IMR-90 (cell line): ENCODE measurements at regions not wholly inside any gene's neighbourhood (a gene's known extent, or its start where the extent isn't known, plus 50 kb on each side); places are given as distances from the start of the nearest gene placed in this dataset.

Experiments
- ATAC-seq: fragments of 200-7000 bp; cut with Tn5 transposase; 2 replicates; pipeline ENCODE4 v1.9.1; 2020; ENCODE audit warnings: low read depth, mild to moderate bottlenecking, moderate library complexity
- BruUV-seq: library from RNA; stranded (reverse); fragments of 400-500 nt; replicated peaks from 2 replicates; lab custom pipeline; 2021; lab: Mats Ljungman, UMichigan
- CTCF ChIA-PET: fragments of 300-600 bp; formaldehyde crosslinking; extraction: SDS; loops from one replicate; lab custom pipeline; 2021; ENCODE audit warnings: antibody characterized with exemption; lab: Yijun Ruan, JAX
- POLR2A ChIA-PET: fragments of 300-600 bp; sonication (Branson Sonifier 250); formaldehyde crosslinking; loops from one replicate; lab custom pipeline; 2022; ENCODE audit warnings: antibody characterized with exemption; ENCODE audit not compliant: unreplicated experiment; lab: Charles Lee
- DNase-seq: peaks from one replicate; pipeline ENCODE4 v3.0.0; 2013
- H2AFZ ChIP-seq: replicated peaks from 2 replicates; pipeline ENCODE3; 2013; ENCODE audit warnings: low read length, mild to moderate bottlenecking; ENCODE audit not compliant: poor library complexity
- H2AK5ac ChIP-seq: 2 replicates; pipeline ENCODE4 v1.6.1; 2013; ENCODE audit warnings: low read depth, low read length, inconsistent platforms
- H2AK9ac ChIP-seq: replicated peaks from 2 replicates; pipeline ENCODE3; 2013; ENCODE audit warnings: mild to moderate bottlenecking, low read depth, low read length, moderate library complexity; ENCODE audit not compliant: poor library complexity
- H2BK120ac ChIP-seq: 2 replicates; pipeline ENCODE4 v1.6.1; 2013; ENCODE audit warnings: low read depth, low read length, inconsistent platforms
- H2BK15ac ChIP-seq: 3 replicates; pipeline ENCODE4 v1.6.1; 2013; ENCODE audit warnings: low read depth, low read length, inconsistent platforms
- H2BK20ac ChIP-seq: 2 replicates; pipeline ENCODE4 v1.6.1; 2013; ENCODE audit warnings: low read depth, mild to moderate bottlenecking, inconsistent platforms, low read length, moderate library complexity
- H2BK5ac ChIP-seq: 2 replicates; pipeline ENCODE4 v1.6.1; 2013; ENCODE audit warnings: mild to moderate bottlenecking, low read depth, low read length, inconsistent platforms; ENCODE audit not compliant: poor library complexity, severe bottlenecking
- H3K14ac ChIP-seq: replicated peaks from 2 replicates; pipeline ENCODE4 v1.6.1; 2013; ENCODE audit warnings: low read depth, low read length, inconsistent platforms
- H3K18ac ChIP-seq: 2 replicates; pipeline ENCODE4 v1.6.1; 2013; ENCODE audit warnings: low read depth, low read length, control low read depth
- H3K23ac ChIP-seq: 2 replicates; pipeline ENCODE4 v1.6.1; 2013; ENCODE audit warnings: low read depth, low read length, inconsistent platforms
- H3K27ac ChIP-seq: 2 replicates; pipeline ENCODE4 v1.5.1; 2013; ENCODE audit warnings: mild to moderate bottlenecking, control low read depth, low read length; ENCODE audit not compliant: insufficient read depth
- H3K27me3 ChIP-seq: 2 replicates; pipeline ENCODE4 v1.6.1; 2013; ENCODE audit warnings: low read length; ENCODE audit not compliant: control insufficient read depth, insufficient read depth
- H3K36me3 ChIP-seq: 2 replicates; pipeline ENCODE4 v1.6.1; 2013; ENCODE audit warnings: low read length, mixed read lengths; ENCODE audit not compliant: control insufficient read depth, insufficient read depth
- H3K4ac ChIP-seq: 2 replicates; pipeline ENCODE4 v1.6.1; 2013; ENCODE audit warnings: low read depth, low read length, inconsistent platforms
- H3K4me1 ChIP-seq: 2 replicates; pipeline ENCODE4 v1.6.1; 2013; ENCODE audit warnings: low read length, mixed read lengths; ENCODE audit not compliant: control insufficient read depth, insufficient read depth
- H3K4me2 ChIP-seq: 2 replicates; pipeline ENCODE4 v1.6.1; 2013; ENCODE audit warnings: low read depth, mild to moderate bottlenecking, control low read depth, low read length, moderate library complexity
- H3K4me3 ChIP-seq: 2 replicates; pipeline ENCODE4 v1.5.1; 2013; ENCODE audit warnings: low read depth, mild to moderate bottlenecking, control low read depth, low read length, moderate library complexity; ENCODE audit not compliant: insufficient read depth
- H3K56ac ChIP-seq: 2 replicates; pipeline ENCODE4 v1.6.1; 2013; ENCODE audit warnings: low read length, inconsistent platforms; ENCODE audit not compliant: insufficient read depth; ENCODE audit errors: extremely low read depth
- H3K79me1 ChIP-seq, 2 experiments: 2 replicates each; pipeline ENCODE4 v1.6.1; 2013; ENCODE audit warnings: low read length in 2 of 2, inconsistent platforms in 1 of 2, low read depth in 1 of 2
- H3K9ac ChIP-seq: 2 replicates; pipeline ENCODE4 v1.6.1; 2013; ENCODE audit warnings: low read depth, low read length, control low read depth
- H3K9me1 ChIP-seq: 2 replicates; pipeline ENCODE4 v1.6.1; 2013; ENCODE audit warnings: low read length, inconsistent platforms; ENCODE audit not compliant: insufficient read depth
- H3K9me3 ChIP-seq: 2 replicates; pipeline ENCODE4 v1.6.1; 2013; ENCODE audit warnings: low read length; ENCODE audit not compliant: control insufficient read depth, insufficient read depth
- H4K20me1 ChIP-seq: 2 replicates; pipeline ENCODE4 v1.6.1; 2013; ENCODE audit warnings: low read length, inconsistent platforms; ENCODE audit not compliant: insufficient read depth
- H4K5ac ChIP-seq: 2 replicates; pipeline ENCODE4 v1.6.1; 2013; ENCODE audit warnings: mild to moderate bottlenecking, low read depth, low read length, control low read depth
- H4K8ac ChIP-seq, 2 experiments: 2 replicates each; pipeline ENCODE4 v1.6.1; 2013; ENCODE audit warnings: low read depth in 2 of 2, low read length in 2 of 2, control low read depth in 1 of 2, inconsistent platforms in 1 of 2
- H4K91ac ChIP-seq: 2 replicates; pipeline ENCODE4 v1.6.1; 2013; ENCODE audit warnings: low read depth, low read length, inconsistent platforms; ENCODE audit not compliant: insufficient read depth
- BHLHE40 ChIP-seq: fragments of 150-350 bp; IDR thresholded peaks from 2 replicates; pipeline ENCODE4 v1.6.1; 2016; ENCODE audit warnings: mild to moderate bottlenecking, low read depth, low read length
- CEBPB ChIP-seq: IDR thresholded peaks from 2 replicates; pipeline ENCODE4 v1.6.1; 2012; ENCODE audit warnings: low read depth, low read length, improper control_type of control experiment
- CHD1 ChIP-seq: IDR thresholded peaks from 2 replicates; pipeline ENCODE4 v1.6.1; 2012; ENCODE audit warnings: low read depth, low read length, improper control_type of control experiment
- FOS ChIP-seq: fragments of 150-350 bp; IDR thresholded peaks from 2 replicates; pipeline ENCODE4 v1.6.1; 2016; ENCODE audit warnings: low read depth, low read length
- MAFK ChIP-seq: IDR thresholded peaks from 2 replicates; pipeline ENCODE4 v1.6.1; 2012; ENCODE audit warnings: low read depth, low read length, improper control_type of control experiment
- MAZ ChIP-seq: IDR thresholded peaks from 2 replicates; pipeline ENCODE4 v1.6.1; 2012; ENCODE audit warnings: low read depth, mild to moderate bottlenecking, low read length, improper control_type of control experiment, moderate library complexity, borderline replicate concordance
- MXI1 ChIP-seq: IDR thresholded peaks from 2 replicates; pipeline ENCODE4 v1.6.1; 2012; ENCODE audit warnings: low read depth, mild to moderate bottlenecking, low read length, moderate library complexity, borderline replicate concordance
- NFE2L2 ChIP-seq: fragments of 150-350 bp; IDR thresholded peaks from 2 replicates; pipeline ENCODE4 v1.6.1; 2016; ENCODE audit warnings: low read depth, mild to moderate bottlenecking, low read length
- RAD21 ChIP-seq: IDR thresholded peaks from 2 replicates; pipeline ENCODE4 v1.6.1; 2012; ENCODE audit warnings: low read length, improper control_type of control experiment
- RFX5 ChIP-seq: IDR thresholded peaks from 2 replicates; pipeline ENCODE4 v1.8.0; 2012; ENCODE audit warnings: low read depth, mild to moderate bottlenecking, low read length, moderate library complexity
- SMC3 ChIP-seq: fragments of 150-350 bp; IDR thresholded peaks from 2 replicates; pipeline ENCODE4 v1.6.1; 2016; ENCODE audit warnings: low read depth, mild to moderate bottlenecking, antibody characterized with exemption, low read length, moderate library complexity
- WGBS, 2 experiments: methylation state at CpG; one replicate each; pipeline versions ENCODE4 v1.1.5 to v1.1.7; 2013; ENCODE audit warnings: missing lambda C conversion rate in 2 of 2; ENCODE audit not compliant: insufficient read length in 1 of 2; ENCODE audit errors: extremely low coverage in 2 of 2; 5-methylcytosine and 5-hydroxymethylcytosine counted together
- dilution Hi-C: fragments of 300-500 bp; cut with HindIII; formaldehyde crosslinking; loops from one replicate; pipeline ENCODE4 v1.14.3; 2018; ENCODE audit warnings: low sequenced_read_pairs; ENCODE audit not compliant: unreplicated experiment
- in situ Hi-C: fragments of 300-500 bp; cut with MboI; formaldehyde crosslinking; loops from 3 replicates; pipeline ENCODE4 v1.14.3; 2019; ENCODE audit warnings: low sequenced_read_pairs, inconsistent platforms, mixed read lengths
- intact Hi-C: fragments of 100-400 bp; cut with micrococcal nuclease; formaldehyde crosslinking; loops from 2 replicates; pipeline ENCODE4 v1.10.0; 2022
- TF ChIP-seq, protein P1 (sequence below): fragments of 150-350 bp; IDR thresholded peaks from 2 replicates; pipeline ENCODE4 v1.6.1; 2016; ENCODE audit warnings: low read depth, mild to moderate bottlenecking, low read length, moderate library complexity, borderline replicate concordance
- TF ChIP-seq, protein P2 (sequence below): conservative IDR thresholded peaks from 2 replicates; pipeline ENCODE4 v1.5.1; 2012; ENCODE audit warnings: mild to moderate bottlenecking, low read depth, low read length, improper control_type of control experiment
- TF ChIP-seq, protein P3 (sequence below): fragments of 150-350 bp; IDR thresholded peaks from 2 replicates; pipeline ENCODE4 v1.6.1; 2017; ENCODE audit warnings: mild to moderate bottlenecking, antibody characterized with exemption, low read length, low read depth

DNA sequence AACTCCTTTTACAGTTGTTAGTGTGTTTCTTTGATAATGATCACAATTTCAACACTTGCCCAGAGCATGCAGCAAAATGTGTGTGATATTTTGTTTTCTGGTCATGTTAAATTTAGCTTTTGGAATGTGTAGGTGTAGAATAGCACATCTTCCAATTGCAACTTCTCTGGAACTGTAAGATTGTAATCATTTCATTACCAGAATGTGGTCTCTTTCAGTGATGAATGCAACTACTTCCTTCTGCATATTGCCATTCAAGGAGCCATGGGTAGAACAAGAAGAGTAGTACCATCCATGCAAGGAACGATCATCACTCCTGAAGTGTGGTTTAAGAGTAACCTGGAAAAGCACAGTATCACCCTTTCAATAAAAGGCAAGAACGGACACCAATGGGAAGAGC is 548.8 kb upstream of the ZNF804A start:
- Histone ChIP-seq H3K9me1 (no peaks in the 10 kb centered on the region), H3K27ac (no peak overlapping the region), H3K27me3 (no peaks in the 10 kb centered on the region), H4K8ac (no peak overlapping the region), H3K4me2 (no peak overlapping the region), H4K20me1 (no peaks in the 10 kb centered on the region), H2AFZ (no peak overlapping the region), H3K56ac (no peak overlapping the region), H3K4me3 (no peak overlapping the region), H2AK9ac (no peak overlapping the region), H3K14ac (no peak overlapping the region), H3K36me3 (no peaks in the 10 kb centered on the region), H3K4me1 (no peaks in the 10 kb centered on the region), H3K4ac (no peak overlapping the region), H3K79me1 (no peaks in the 10 kb centered on the region), H3K18ac (no peak overlapping the region), H3K9ac (no peak overlapping the region), H4K5ac (no peak overlapping the region), H2BK5ac (no peak overlapping the region), H2AK5ac (no peak overlapping the region), H4K91ac (no peak overlapping the region), H3K23ac (no peak overlapping the region), H2BK120ac (no peak overlapping the region), H2BK15ac (no peak overlapping the region), H3K9me3 (peaks cover 5% of the 10 kb centered on the region; the same call in 1 of the 2 replicates), H2BK20ac (no peak overlapping the region)
- POLR2A ChIA-PET, result no interaction called here
- WGBS, 2 experiments, result no CpG with 5 or more reads among the region's 2 CpGs
- CTCF ChIA-PET, result no interaction called here
- intact Hi-C loops, result no loop called here
- TF ChIP-seq RAD21 (no peak), CHD1 (no peak), FOS (no peak), MAZ (no peak), NFE2L2 (no peak), CEBPB (no peak), MAFK (no peak), MXI1 (no peak), BHLHE40 (no peak), RFX5 (no peak), SMC3 (no peak)
- TF ChIP-seq, protein P1, sequence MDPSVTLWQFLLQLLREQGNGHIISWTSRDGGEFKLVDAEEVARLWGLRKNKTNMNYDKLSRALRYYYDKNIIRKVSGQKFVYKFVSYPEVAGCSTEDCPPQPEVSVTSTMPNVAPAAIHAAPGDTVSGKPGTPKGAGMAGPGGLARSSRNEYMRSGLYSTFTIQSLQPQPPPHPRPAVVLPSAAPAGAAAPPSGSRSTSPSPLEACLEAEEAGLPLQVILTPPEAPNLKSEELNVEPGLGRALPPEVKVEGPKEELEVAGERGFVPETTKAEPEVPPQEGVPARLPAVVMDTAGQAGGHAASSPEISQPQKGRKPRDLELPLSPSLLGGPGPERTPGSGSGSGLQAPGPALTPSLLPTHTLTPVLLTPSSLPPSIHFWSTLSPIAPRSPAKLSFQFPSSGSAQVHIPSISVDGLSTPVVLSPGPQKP, result no peak
- TF ChIP-seq, protein P2, sequence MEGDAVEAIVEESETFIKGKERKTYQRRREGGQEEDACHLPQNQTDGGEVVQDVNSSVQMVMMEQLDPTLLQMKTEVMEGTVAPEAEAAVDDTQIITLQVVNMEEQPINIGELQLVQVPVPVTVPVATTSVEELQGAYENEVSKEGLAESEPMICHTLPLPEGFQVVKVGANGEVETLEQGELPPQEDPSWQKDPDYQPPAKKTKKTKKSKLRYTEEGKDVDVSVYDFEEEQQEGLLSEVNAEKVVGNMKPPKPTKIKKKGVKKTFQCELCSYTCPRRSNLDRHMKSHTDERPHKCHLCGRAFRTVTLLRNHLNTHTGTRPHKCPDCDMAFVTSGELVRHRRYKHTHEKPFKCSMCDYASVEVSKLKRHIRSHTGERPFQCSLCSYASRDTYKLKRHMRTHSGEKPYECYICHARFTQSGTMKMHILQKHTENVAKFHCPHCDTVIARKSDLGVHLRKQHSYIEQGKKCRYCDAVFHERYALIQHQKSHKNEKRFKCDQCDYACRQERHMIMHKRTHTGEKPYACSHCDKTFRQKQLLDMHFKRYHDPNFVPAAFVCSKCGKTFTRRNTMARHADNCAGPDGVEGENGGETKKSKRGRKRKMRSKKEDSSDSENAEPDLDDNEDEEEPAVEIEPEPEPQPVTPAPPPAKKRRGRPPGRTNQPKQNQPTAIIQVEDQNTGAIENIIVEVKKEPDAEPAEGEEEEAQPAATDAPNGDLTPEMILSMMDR, result no peak
- TF ChIP-seq, protein P3, sequence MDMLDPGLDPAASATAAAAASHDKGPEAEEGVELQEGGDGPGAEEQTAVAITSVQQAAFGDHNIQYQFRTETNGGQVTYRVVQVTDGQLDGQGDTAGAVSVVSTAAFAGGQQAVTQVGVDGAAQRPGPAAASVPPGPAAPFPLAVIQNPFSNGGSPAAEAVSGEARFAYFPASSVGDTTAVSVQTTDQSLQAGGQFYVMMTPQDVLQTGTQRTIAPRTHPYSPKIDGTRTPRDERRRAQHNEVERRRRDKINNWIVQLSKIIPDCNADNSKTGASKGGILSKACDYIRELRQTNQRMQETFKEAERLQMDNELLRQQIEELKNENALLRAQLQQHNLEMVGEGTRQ, result no peak
- in situ Hi-C loops, result no loop called here
- DNase-seq, result no peak
- no TSS peak for BruUV-seq
- dilution Hi-C loops, result no loop called here
- ATAC-seq, result no peak
